CD14-positive monocyte (primary cell): ENCODE measurements at regions not wholly inside any gene's neighbourhood (a gene's known extent, or its start where the extent isn't known, plus 50 kb on each side); places are given as distances from the start of the nearest gene placed in this dataset.

Experiments
- DNase-seq, 3 donors: peaks; one replicate each; pipeline ENCODE4 v3.0.0-alpha.2; 2011 to 2022
- H2AFZ ChIP-seq: 2 replicates; pipeline ENCODE4 v1.6.0; 2012; ENCODE audit warnings: mild to moderate bottlenecking, low read depth, low read length, inconsistent platforms; ENCODE audit not compliant: insufficient read depth, poor library complexity, severe bottlenecking
- H3K27ac ChIP-seq, 2 donors: 1 replicate in 1 of 2; 2 replicates in 1 of 2; pipeline ENCODE4 v1.5.1; 2012 to 2013; ENCODE audit warnings: low read length in 2 of 2, control low read depth in 1 of 2, inconsistent platforms in 1 of 2, low read depth in 1 of 2, mild to moderate bottlenecking in 1 of 2
- H3K27me3 ChIP-seq, 2 donors: one replicate each; pipeline versions ENCODE4 v1.6.0 to v1.6.1; 2011 to 2013; ENCODE audit warnings: low read length in 2 of 2; ENCODE audit not compliant: control insufficient read depth in 2 of 2, insufficient read depth in 2 of 2
- H3K36me3 ChIP-seq, 2 donors: replicated peaks in 1 of 2; 1 replicate in 1 of 2; 2 replicates in 1 of 2; pipeline versions ENCODE4 v1.5.1 to v1.6.1; 2012 to 2013; ENCODE audit warnings: low read length in 2 of 2, control low read depth in 1 of 2, inconsistent platforms in 1 of 2, mild to moderate bottlenecking in 1 of 2; ENCODE audit not compliant: insufficient read depth in 2 of 2, control insufficient read depth in 1 of 2
- H3K4me1 ChIP-seq, 2 donors: 1 replicate in 1 of 2; 2 replicates in 1 of 2; pipeline versions ENCODE4 v1.5.1 to v1.6.1; 2012 to 2013; ENCODE audit warnings: low read length in 2 of 2, control low read depth in 1 of 2, inconsistent platforms in 1 of 2, mild to moderate bottlenecking in 1 of 2, moderate library complexity in 1 of 2; ENCODE audit not compliant: insufficient read depth in 2 of 2, control insufficient read depth in 1 of 2
- H3K4me2 ChIP-seq: replicated peaks from 2 replicates; pipeline ENCODE3; 2012; ENCODE audit warnings: low read length, moderate library complexity, mild to moderate bottlenecking; ENCODE audit not compliant: poor library complexity, severe bottlenecking; ENCODE audit errors: extremely low read depth
- H3K4me3 ChIP-seq, 3 experiments: fragments of 200-600 bp in 1 of 3; sonication (generic) in 1 of 3; replicated peaks in 1 of 3; 1 replicate in 2 of 3; 2 replicates in 1 of 3; pipeline ENCODE4 v1.5.1; 2011 to 2013; ENCODE audit warnings: low read length in 3 of 3, mild to moderate bottlenecking in 3 of 3, control low read depth in 2 of 3, low read depth in 2 of 3, inconsistent platforms in 1 of 3, moderate library complexity in 1 of 3
- H3K79me2 ChIP-seq: 2 replicates; pipeline ENCODE4 v1.6.0; 2012; ENCODE audit warnings: mild to moderate bottlenecking, control low read depth, inconsistent platforms, low read length, moderate library complexity; ENCODE audit not compliant: insufficient read depth
- H3K9ac ChIP-seq: 2 replicates; pipeline ENCODE4 v1.6.0; 2017; ENCODE audit warnings: low read length, mild to moderate bottlenecking; ENCODE audit not compliant: insufficient read depth, poor library complexity, severe bottlenecking
- H3K9me3 ChIP-seq, 2 donors: replicated peaks in 1 of 2; 1 replicate in 1 of 2; 2 replicates in 1 of 2; pipeline versions ENCODE4 v1.5.1 to v1.6.1; 2012 to 2013; ENCODE audit warnings: low read length in 2 of 2, control low read depth in 1 of 2; ENCODE audit not compliant: control insufficient read depth in 1 of 2, insufficient read depth in 1 of 2
- H4K20me1 ChIP-seq: 2 replicates; pipeline ENCODE4 v1.6.0; 2012; ENCODE audit warnings: mild to moderate bottlenecking, low read length, control low read depth, moderate library complexity; ENCODE audit not compliant: insufficient read depth
- H3K27ac Mint-ChIP-seq, 7 donors: one replicate each; pipeline ENCODE4 v1.8.0; 2020; ENCODE audit warnings: mild to moderate bottlenecking in 7 of 7, mixed read lengths in 7 of 7, moderate library complexity in 6 of 7, inconsistent platforms in 2 of 7
- H3K27me3 Mint-ChIP-seq, 3 donors: one replicate each; pipeline ENCODE4 v1.8.0; 2021 to 2022; ENCODE audit warnings: low read depth in 3 of 3, mild to moderate bottlenecking in 3 of 3, mixed read lengths in 3 of 3, moderate library complexity in 3 of 3, inconsistent platforms in 1 of 3
- H3K36me3 Mint-ChIP-seq, 2 donors: one replicate each; pipeline ENCODE4 v1.8.0; 2020; ENCODE audit warnings: mixed read lengths in 2 of 2, inconsistent platforms in 1 of 2, mild to moderate bottlenecking in 1 of 2
- H3K4me1 Mint-ChIP-seq: one replicate; pipeline ENCODE4 v1.8.0; 2020; ENCODE audit warnings: mild to moderate bottlenecking, mixed read lengths
- H3K4me3 Mint-ChIP-seq, 2 donors: one replicate each; pipeline ENCODE4 v1.8.0; 2020; ENCODE audit warnings: mild to moderate bottlenecking in 2 of 2, mixed read lengths in 2 of 2, moderate library complexity in 1 of 2
- H3K9me3 Mint-ChIP-seq, 7 donors: one replicate each; pipeline ENCODE4 v1.8.0; 2020 to 2022; ENCODE audit warnings: mixed read lengths in 7 of 7, mild to moderate bottlenecking in 6 of 7, moderate library complexity in 6 of 7, inconsistent platforms in 2 of 7
- WGBS: methylation state at CpG from one replicate; pipeline ENCODE4 v1.1.5; 2013; ENCODE audit warnings: missing lambda C conversion rate; ENCODE audit not compliant: insufficient coverage; 5-methylcytosine and 5-hydroxymethylcytosine counted together
- intact Hi-C, 2 donors: fragments of 100-400 bp; cut with micrococcal nuclease; formaldehyde crosslinking; loops; one replicate each; pipeline versions ENCODE4 v1.15.0 to v1.15.1; 2023
- TF ChIP-seq, protein P1 (sequence below): fragments of 200-600 bp; IDR thresholded peaks from one replicate; pipeline ENCODE4 v1.8.0; 2022; ENCODE audit warnings: antibody characterized with exemption, mild to moderate bottlenecking

GRCh38 chr7:18213652-18214051 lies 186.0 kb upstream of the PRPS1L1 start:
- intact Hi-C loops, result no loop called here
- Histone ChIP-seq H3K9ac (no peak overlapping the region), H3K79me2 (no peaks in the 10 kb centered on the region), H3K27ac (no peak overlapping the region), H2AFZ (no peak overlapping the region), H4K20me1 (no peaks in the 10 kb centered on the region), H3K27me3 (no peaks in the 10 kb centered on the region), H3K4me2 (no peak overlapping the region), H3K36me3 (no peaks in the 10 kb centered on the region), H3K4me3 (no peak overlapping the region), H3K4me1 (peaks cover 11 to 25% of the 10 kb centered on the region in 2 donors), H3K9me3 (no peaks in the 10 kb centered on the region)
- Mint-ChIP-seq H3K27me3 (no peaks in the 10 kb centered on the region), H3K4me1 (peaks cover 32% of the 10 kb centered on the region), H3K9me3 (peaks cover 0 to 5% (median 0%) of the 10 kb centered on the region in 7 donors), H3K36me3 (no peaks in the 10 kb centered on the region), H3K27ac (no peak overlapping the region), H3K4me3 (no peak overlapping the region)
- WGBS, result no CpG with 5 or more reads among the region's 1 CpG
- no peak for DNase-seq
- TF ChIP-seq, protein P1, sequence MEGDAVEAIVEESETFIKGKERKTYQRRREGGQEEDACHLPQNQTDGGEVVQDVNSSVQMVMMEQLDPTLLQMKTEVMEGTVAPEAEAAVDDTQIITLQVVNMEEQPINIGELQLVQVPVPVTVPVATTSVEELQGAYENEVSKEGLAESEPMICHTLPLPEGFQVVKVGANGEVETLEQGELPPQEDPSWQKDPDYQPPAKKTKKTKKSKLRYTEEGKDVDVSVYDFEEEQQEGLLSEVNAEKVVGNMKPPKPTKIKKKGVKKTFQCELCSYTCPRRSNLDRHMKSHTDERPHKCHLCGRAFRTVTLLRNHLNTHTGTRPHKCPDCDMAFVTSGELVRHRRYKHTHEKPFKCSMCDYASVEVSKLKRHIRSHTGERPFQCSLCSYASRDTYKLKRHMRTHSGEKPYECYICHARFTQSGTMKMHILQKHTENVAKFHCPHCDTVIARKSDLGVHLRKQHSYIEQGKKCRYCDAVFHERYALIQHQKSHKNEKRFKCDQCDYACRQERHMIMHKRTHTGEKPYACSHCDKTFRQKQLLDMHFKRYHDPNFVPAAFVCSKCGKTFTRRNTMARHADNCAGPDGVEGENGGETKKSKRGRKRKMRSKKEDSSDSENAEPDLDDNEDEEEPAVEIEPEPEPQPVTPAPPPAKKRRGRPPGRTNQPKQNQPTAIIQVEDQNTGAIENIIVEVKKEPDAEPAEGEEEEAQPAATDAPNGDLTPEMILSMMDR, result no peak

DNA sequence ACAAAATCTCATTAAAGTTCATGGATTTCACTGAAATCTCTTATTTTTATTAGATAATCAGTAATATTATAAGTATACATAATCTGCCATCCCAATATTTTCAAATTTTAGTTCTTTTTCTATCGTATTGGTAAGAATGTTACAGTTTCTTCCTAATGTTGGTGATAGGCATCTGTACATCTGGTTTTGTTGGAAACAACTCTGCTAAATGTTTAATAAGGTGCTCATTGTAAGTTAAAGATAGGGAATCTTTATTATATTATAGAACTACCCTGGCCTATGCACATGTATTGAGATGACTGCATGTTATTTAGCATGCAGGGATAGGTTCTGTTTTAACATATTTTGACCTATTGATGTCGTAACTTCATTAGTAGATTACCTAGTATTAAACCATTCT lies 188.6 kb upstream of the PRPS1L1 start:
- DNase-seq, result no peak
- intact Hi-C loops, result no loop called here
- Mint-ChIP-seq H3K27ac (no peak overlapping the region), H3K27me3 (no peaks in the 10 kb centered on the region), H3K9me3 (peaks cover 0 to 5% (median 0%) of the 10 kb centered on the region in 7 donors), H3K4me1 (peaks cover 41% of the 10 kb centered on the region), H3K4me3 (no peak overlapping the region), H3K36me3 (no peaks in the 10 kb centered on the region)
- Histone ChIP-seq H3K27ac (no peak overlapping the region), H3K4me1 (peaks cover 22 to 30% of the 10 kb centered on the region in 2 donors), H3K9me3 (no peaks in the 10 kb centered on the region), H3K36me3 (no peaks in the 10 kb centered on the region), H3K4me2 (no peak overlapping the region), H3K4me3 (no peak overlapping the region), H3K79me2 (no peaks in the 10 kb centered on the region), H2AFZ (no peak overlapping the region), H3K27me3 (no peaks in the 10 kb centered on the region), H4K20me1 (no peaks in the 10 kb centered on the region), H3K9ac (no peak overlapping the region)
- TF ChIP-seq, protein P1, result no peak
- WGBS, result no CpG with 5 or more reads among the region's 2 CpGs
